ENCODE measurements at regions not wholly inside any gene's neighbourhood (a gene's known extent, or its start where the extent isn't known, plus 50 kb on each side); places are given as distances from the start of the nearest gene placed in this dataset.

DNA sequence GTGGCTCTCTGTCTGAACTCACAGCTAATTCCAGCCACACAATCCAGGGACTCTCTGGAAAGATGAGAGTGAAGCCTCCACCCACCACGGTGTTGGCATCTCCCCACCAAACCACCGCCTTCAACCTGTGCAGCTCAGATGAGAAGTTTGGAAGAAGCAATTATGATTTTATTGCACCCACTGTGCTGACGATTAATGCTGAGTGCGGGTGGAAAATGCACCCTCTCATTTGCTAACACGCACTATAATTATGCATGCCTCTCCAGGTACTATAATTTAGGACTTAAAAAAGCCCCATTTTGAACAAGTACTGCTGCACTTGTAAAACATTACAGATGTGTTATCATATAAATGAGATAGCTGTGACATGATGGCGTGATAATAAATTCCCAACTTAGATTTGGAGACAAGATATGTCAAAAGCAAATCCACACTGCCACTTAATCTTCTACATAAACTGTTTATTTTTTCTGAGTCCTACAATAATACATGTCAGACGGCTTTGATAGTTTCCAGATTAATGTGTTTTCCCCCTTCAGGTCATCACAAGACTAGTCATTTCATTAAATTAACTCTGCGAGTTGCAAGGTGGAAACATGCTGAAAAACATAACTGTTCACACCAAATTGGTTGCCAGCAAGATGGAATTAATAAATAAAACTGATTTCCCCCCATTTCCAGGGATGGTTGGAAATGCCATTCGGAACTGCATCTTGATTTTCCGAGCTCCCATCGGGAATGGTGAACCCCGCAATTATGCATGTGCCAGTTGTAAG, 466.5 kb upstream of the MAF start:
- no peak for DNase-seq

GRCh38 chr16:80065541-80065940, 465.0 kb upstream of the MAF start:
- DNase-seq, result no peak

DNA sequence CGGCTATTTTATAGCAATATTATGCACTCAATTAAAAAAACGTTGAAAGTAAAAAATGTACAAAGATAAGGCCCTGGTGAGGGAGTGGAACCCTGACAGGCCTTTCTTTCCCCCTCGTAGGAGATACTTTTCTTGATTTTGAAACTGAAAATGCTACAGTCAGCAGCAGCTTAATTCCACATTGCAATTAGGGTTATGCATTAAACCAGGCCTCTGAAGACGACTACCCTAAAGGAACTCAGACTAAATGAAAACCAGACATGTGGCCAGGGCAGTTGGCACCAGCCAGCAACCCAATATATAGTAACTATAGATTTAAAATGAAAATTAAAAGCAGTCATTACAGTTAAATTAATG, 463.2 kb upstream of the MAF start:
- DNase-seq, result no peak

DNA sequence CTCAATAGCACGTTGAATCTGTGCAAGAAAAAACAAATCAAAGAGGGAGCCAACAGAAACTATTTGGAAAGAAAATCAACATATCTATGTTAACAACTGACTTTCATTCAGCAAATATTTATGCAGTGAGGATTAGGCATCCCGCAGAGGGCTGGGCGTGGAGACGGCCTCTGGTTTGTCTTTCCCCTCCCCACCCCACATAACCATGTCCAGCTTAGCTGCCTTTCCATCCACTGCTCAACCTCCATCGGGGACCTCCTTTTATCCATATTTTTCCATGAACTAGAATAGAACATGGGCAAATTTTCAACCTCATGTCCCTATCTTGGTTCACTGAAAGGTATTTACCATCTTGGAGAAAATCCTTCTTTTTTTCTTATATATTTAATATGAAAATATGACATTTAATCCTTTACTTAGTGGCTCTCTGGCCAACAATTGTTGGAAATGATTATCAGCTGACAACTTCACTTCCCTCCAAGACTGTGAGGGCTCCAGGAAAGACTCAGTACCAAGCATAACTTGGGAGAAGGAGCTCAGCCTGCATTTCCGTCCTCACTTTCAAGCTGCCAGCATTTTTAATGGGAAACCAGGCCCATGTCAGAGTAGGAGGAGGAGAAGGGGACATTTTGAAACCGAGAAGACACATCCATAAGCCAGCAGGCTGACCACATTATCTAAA, 462.6 kb upstream of the MAF start:
- no peak for DNase-seq

GRCh38 chr16:80062361-80063030, 462.0 kb upstream of the MAF start:
- DNase-seq, result no peak

- no peak for DNase-seq
Observed at GRCh38 chr16:80060470-80060869, 459.9 kb upstream of the MAF start.

DNA sequence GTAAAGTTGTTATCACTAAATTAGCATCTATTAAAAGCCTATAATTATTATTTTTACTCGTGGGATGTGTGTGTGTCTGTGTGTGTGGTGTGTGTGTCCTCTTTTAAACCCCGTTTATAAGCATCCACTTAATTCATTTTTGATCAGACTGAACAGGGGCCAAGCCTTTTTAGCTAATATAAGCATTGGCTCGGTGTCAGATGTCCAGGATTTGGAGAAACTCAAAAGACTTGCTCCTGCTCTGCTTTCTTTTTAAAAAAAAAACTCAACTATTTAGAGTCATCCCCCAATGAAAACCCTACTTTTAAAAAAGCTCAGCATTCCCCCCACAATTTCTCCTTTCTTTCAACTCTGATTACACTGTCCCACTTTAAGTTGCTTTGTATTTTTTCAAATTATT, 459.3 kb upstream of the MAF start:
- no peak for DNase-seq

- DNase-seq, result no peak
Observed at GRCh38 chr16:80058214-80058613, 457.7 kb upstream of the MAF start.

- no peak for DNase-seq
Observed at GRCh38 chr16:80056324-80056723, 455.8 kb upstream of the MAF start.

GRCh38 chr16:80055831-80056230, 455.3 kb upstream of the MAF start:
- DNase-seq, result no peak

GRCh38 chr16:80054647-80055046, 454.1 kb upstream of the MAF start:
- DNase-seq, result no peak

GRCh38 chr16:80051040-80051439, 450.5 kb upstream of the MAF start:
- no peak for DNase-seq

GRCh38 chr16:80048250-80048649, 447.7 kb upstream of the MAF start:
- DNase-seq, result no peak

GRCh38 chr16:80047842-80048241, 447.3 kb upstream of the MAF start:
- no peak for DNase-seq

GRCh38 chr16:80046848-80047247, 446.3 kb upstream of the MAF start:
- no peak for DNase-seq

GRCh38 chr16:80046261-80046660, 445.7 kb upstream of the MAF start:
- no peak for DNase-seq

DNA sequence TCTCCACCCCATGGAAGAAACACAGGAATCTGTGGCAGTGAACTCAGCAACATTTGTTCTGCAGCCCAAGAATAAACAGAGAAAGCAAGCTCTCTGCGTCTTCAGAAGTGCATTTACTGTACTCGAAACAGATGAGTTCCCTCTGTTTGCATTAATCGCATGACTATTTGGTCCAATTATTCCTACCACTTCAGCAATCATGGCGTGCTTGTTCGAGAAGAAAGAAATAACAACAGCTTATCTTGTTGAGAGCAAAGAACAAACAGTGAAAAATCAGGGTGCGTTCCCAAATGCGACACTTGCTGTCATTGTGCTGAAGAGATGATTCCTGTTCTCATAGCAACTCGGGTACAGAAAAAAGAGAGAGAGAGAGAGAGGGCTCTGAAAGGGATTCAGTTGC, 445.3 kb upstream of the MAF start:
- DNase-seq, result no peak

DNA sequence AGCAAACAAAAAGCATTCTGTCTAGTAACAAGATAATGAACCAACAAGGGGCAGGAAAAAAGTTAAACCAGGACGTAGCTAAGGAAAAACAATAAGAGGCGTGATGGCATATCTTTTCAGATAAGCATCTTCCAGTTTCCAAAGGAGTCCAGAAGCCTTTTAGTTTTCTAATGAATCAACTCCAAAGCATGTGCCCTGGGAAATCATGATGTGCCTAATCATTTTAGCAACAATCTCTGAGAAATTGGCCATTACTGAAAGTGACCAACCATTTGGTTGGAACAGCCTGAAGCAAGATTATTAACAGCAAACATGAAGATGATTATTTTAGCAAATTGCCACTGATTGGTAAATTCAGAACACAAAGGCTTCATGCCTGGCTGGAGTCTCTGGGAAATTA, 440.9 kb upstream of the MAF start:
- DNase-seq, result no peak

DNA sequence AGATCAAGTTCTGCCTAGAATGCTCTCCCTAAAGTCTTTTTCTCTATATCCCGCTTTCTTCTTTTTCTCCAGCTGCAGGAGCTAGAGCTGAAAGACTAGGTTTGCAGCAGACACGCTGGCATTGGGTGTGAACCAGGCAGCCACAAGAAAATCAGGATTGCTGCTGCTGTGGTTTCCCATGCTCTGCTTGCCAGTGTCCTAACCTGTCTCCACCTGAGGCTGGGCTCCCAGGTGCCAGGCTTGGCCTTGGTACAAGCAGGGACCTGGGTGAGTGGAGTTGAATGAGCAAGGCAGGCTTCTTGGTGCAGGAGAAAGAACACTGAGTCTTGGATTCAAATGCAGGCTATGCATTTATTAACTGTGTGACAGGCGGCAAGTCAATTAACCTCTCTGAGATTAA, 440.3 kb upstream of the MAF start:
- no peak for DNase-seq

- DNase-seq, result no peak
Observed at GRCh38 chr16:80040413-80040812, 439.9 kb upstream of the MAF start.

DNA sequence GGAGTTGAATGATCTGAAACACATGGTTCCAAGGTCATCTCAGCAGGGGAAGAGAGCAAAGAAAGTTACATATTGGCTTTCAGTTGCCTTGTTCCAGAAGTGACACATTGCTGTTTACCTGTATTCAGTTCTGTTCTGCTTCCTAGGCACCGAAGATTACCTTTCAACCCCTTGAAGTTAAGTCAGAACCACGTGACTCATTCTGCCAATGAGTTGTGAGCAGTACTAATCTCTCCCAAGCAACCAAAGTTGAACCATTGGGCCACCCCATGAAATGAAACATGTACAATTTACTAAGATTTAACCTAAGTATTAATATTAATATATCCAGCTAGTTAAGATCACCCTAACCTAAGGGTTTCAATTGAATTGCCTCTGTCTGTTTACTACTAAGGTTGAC, 439.2 kb upstream of the MAF start:
- no peak for DNase-seq

DNA sequence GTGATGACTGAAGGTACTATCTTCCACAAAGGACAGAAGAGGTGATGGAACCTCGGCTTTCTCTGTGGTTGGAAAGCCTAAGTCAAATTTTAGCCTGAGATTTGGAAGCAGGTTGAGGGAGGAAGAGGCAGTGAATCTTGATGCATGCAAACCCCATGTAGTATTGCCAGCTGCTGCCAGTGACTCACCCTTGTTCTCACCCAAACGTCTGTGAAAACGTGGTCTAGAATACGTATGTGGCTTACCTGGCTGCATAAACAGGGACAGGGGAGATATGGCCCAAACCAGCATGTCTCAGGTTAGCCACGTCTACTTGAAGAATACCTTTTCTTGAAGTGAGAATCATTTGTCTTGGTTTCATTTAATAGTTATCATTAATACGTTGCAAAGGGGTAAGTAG, 438.0 kb upstream of the MAF start:
- no peak for DNase-seq

DNA sequence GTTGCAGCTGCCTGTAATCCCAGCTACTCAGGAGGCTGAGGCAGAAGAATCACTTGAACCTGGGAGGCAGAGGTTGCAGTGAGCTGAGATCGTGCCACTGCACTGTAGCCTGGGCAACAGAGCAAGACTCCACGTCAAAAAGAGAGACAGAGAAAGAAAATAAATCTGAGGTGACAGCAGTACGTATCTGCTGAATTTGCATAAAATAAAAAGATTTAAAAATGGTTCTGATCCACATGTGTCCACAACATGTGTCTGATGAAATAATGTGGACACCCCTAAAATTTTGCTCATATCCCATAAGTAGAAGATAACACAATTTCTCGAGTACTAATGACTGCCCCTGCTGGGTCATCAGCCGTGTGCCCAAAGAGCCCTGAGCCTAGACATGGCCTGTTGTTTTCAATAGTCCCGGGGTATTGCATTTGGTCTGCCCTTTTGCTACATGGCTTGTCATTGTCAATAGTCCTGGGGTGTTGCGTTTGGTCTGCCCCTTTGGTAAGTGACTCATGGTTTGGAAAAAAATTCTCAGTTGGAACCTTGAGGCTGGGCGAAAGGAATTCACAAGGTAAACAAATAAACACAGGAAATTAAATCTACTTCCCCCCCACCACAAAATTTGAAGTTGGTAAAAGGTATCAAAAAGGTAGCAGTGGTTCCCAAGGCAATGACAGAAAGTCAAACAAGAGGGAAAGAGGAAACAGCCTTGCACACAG, 434.6 kb upstream of the MAF start:
- DNase-seq, result no peak

DNA sequence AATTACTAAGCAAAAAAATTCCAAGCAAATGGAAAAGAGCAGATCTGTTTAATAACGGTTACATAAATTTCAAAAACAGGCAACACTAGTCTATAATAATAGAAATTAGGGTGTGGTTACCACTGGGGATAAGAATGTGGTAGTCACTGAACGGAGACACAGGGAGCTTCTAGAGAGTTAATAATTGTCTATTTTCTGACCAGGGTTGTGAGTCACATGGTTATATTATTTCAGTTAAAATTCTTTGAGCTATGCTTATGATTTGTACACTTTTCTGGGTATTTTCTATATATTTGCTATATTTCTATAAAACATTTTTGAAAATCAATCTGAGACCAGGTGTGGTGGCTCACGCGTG, 433.9 kb upstream of the MAF start:
- no peak for DNase-seq
